Iris pigment epithelial cell (primary cell): ENCODE measurements at regions not wholly inside any gene's neighbourhood (a gene's known extent, or its start where the extent isn't known, plus 50 kb on each side); places are given as distances from the start of the nearest gene placed in this dataset.

Experiments
- DNase-seq: peaks from one replicate; pipeline ENCODE4 v3.0.0-alpha.2; 2011; ENCODE audit warnings: low read depth

GRCh38 chr5:12003680-12004079 lies 99.4 kb upstream of the CTNND2 start:
- DNase-seq, result no peak

- DNase-seq, result no peak
Observed at GRCh38 chr5:11998397-11998796, 94.2 kb upstream of the CTNND2 start.

GRCh38 chr5:11997942-11998341 lies 93.7 kb upstream of the CTNND2 start:
- DNase-seq, result no peak

GRCh38 chr5:11992518-11992917 lies 88.3 kb upstream of the CTNND2 start:
- DNase-seq, result no peak

GRCh38 chr5:11985993-11986392 lies 81.7 kb upstream of the CTNND2 start:
- DNase-seq, result no peak

- DNase-seq, result no peak
Observed at GRCh38 chr5:11984196-11984595, 80.0 kb upstream of the CTNND2 start.

- DNase-seq, result no peak
Observed at GRCh38 chr5:11981986-11982385, 77.7 kb upstream of the CTNND2 start.

GRCh38 chr5:11977904-11978303 lies 73.7 kb upstream of the CTNND2 start:
- DNase-seq, result no peak

GRCh38 chr5:11973469-11973868 lies 69.2 kb upstream of the CTNND2 start:
- DNase-seq, result no peak

GRCh38 chr5:11963227-11963626 lies 59.0 kb upstream of the CTNND2 start:
- DNase-seq, result no peak

GRCh38 chr5:11962122-11962521 lies 57.9 kb upstream of the CTNND2 start:
- no peak for DNase-seq

- DNase-seq, result no peak
Observed at GRCh38 chr5:11958321-11958720, 54.1 kb upstream of the CTNND2 start.

GRCh38 chr5:11955331-11955730 lies 51.1 kb upstream of the CTNND2 start:
- DNase-seq, result peak; percentile 8
